GM21825 (cell line): ENCODE measurements at regions not wholly inside any gene's neighbourhood (a gene's known extent, or its start where the extent isn't known, plus 50 kb on each side); places are given as distances from the start of the nearest gene placed in this dataset.

Experiments
- ATAC-seq: cut with Tn5 transposase; IDR thresholded peaks from one replicate; pipeline ENCODE4 v1.9.1; 2021; ENCODE audit warnings: mild to moderate bottlenecking, moderate library complexity; ENCODE audit not compliant: unreplicated experiment

DNA sequence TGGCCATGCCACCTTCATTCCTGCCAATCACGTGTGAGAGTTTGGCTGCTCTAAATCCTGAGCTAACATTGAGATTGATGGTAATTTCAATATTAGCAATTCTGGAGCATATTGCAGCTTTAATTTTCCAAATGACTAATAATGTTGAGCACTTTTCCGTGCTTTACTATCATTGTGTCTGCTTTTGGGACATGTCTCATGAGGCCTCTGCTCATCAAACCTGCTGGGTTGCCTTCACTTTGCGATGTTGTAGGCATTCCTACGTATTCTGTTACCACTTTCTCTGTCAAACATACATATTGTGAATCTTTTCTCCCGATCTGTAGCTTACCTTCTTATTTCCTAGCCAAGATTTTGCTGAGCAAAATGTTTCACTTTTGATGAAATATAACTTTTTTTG lies 466.6 kb downstream of the GALR1 start:
- ATAC-seq: no peak

DNA sequence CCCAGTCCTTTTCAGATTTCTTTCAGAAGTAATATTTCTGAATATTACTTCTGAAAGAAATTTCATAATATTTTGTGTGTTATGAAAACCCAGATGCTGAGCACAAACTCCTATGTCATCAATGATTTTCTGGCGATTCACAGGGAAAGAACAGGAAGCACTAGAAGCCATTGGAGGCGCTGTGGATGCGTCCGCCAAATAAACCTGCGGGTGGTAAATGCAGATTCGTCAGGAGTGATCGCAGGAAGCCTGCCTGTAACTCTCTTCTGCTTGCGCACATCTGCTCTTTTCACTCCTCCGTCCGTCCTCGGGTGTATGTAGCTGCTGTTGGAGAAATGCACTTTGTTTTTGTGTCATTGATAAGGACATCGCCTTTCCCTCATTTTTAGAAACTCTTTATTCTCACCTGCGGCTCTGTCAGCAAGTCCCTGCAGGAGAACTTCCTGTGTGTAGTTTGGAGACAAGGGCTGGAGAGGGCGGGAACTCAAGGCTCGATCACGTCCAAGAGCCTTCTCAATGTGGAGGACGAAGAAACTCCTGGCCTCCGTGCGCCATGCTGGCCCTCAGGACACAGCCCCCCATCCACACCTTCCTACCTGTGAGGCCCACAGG lies 483.8 kb downstream of the GALR1 start:
- ATAC-seq: no peak

DNA sequence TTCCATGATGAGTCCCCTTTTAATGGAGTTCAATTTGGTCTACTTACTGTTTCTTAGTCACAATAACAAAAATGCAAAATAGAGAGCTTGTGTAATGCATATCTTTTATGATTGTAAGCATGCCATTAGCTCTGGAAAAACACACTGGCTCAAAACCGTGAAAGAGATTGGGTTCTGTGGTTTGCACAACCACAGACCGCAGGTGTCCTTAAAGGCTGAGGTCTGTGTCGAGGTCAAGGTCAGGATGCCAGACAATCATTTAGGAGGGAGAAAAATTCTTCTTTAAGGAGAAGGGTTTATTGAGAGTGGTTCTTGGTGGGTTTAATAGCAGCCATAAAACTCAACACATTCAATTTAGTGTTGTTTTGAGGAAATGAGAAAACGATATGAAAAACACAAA lies 487.2 kb downstream of the GALR1 start:
- ATAC-seq: no peak

DNA sequence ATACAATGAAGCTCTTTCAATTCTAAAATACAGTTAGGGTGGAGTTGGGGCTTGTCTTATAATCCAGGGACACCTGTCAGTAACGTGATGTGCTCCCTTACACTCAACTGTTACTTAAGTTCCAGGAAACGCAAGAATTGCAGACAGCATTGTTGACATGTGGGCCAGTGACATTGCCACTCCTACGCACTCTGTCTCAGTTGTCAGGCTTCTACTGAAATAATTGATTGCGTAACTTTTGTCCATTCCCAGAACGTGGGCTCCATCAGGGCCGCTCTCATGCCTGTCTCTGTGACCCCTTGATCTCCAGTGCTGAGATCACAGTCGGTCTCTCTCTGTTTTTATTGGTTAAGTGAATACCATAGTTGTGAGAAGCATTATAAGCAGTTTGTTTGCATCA lies 487.8 kb downstream of the GALR1 start:
- no peak for ATAC-seq

DNA sequence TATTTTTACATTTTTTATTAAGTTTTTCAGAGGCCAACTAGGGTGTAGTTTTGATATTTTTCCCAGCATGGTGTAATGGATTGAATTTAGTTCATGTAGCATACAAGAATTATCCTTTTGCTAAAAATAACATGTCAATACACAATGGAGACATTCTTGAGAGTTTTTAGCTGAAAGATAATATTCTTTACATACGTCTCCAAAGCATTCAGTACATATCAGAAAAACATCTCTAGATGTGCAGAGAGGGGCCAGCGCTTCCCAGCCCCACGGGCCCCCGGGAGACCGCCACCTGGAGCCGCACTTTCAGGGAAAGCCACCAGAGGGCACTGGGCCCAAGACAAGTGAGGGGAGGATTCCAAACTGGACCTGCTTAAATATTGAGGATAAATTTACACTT lies 499.4 kb downstream of the GALR1 start:
- ATAC-seq: no peak

DNA sequence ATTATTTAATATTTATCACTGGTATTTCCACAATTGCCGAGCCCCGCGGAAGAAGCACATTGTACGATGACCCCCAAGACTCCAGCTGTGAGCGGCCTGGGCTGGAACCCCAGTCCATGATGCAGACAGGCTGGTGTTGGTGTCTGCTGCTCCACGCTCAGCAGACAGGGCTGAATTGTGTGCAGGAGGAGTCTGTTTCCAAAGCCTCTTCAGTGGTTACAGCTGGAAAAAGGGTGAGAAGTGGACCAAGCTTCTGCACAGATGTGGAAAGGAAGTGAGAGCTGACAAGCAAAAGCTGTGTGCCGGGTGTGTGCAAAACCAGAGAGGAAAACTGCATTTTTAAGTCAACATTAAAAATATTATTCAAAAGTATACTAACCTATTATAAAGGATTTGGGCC lies 500.4 kb downstream of the GALR1 start:
- no peak for ATAC-seq

DNA sequence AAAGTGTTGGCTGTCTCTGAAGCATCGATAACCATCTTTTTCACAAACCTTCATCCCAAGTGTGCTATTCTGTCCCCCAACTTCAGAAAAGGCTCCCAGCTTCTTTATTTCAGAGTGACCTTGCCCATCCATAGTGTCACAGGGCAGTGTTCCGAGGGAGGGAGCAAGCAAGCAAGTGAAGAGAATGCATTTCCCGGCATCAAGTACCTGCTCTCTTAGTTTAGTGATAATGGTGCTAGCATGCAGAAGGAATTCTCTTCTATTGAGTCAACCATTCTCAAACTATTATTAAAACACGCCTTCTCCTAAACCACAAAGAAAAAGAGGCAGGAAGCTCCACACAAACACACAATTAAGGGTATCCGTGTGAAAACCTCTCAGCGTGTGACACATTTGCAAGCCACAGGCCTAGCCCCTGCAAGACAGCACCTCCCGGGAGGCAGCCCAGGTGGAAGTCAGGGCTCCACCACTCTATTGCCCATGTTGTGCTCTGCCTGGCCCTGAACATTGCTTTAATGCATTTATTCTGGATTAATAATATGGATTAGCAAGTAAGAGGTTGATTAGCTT lies 504.9 kb downstream of the GALR1 start:
- no peak for ATAC-seq

DNA sequence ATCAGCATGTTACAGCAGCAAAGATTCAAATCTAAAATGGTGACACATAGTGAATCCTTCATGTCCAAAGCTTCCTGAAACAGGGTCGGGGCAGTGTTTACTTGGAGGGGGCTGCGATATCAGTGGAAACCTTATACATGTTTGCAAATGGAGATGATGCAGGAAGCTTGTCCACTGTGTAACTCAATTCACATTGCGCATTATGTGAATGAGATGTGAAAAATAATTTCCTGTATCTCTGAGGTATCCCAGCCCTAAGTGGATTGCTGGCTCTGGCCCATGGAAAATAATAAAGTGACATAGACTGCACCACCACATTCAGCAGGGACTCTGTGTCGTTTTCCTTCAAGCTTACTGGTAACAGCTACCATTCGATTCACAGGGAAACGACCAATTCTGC lies 505.5 kb downstream of the GALR1 start:
- ATAC-seq: no peak

DNA sequence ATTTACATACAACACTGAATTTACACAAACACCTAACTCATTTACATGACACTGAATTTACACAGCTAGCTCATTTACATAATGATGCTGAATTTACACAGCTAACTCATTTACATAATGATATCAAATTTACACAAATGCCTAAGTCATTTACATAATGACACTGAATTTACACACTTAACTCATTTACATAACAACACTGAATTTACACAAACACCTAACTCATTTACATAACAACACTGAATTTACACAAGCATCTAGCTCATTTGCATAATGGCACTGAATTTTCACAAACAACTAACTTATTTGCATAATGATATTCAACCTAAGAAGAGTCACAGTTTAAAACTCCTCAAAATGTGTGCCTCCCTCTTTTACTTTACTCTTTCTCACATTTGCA lies 511.7 kb downstream of the GALR1 start:
- ATAC-seq: no peak

DNA sequence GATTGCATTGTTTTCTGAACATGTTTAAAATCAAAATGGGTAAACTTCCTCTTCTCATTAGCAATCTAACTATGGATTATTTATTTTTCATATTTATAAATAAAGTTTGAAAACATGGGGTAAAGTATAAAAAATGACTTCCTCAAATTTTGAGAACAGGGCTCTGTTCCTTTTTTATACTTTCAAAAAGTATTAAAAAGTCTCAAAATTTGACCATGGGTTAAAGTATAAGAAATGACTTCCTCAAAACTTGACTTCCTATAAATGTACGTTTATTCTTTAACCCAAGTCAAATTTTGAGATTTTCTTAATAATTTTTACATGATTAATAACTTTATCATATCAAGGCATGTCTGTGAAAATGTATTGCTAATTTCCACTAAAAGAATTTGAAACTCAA lies 512.4 kb downstream of the GALR1 start:
- ATAC-seq: no peak

DNA sequence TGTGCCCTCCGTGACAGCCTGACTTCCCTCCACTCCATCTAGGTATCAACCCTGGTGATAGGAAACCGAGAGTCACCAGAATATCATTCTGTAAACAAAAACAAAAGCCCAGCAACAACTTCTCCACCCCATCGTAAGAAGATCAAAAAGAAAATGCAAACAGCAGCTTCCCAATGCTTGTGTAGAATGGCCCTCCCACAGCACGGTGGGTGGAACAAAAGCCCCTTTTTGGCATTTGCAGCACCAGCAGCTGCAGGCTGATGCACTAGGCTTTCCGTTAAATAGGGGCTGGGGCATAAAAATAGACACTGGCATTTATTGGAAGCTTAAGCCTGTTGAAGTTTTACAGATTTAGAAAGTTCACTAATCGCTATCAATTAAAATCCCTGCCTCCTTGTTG lies 513.0 kb downstream of the GALR1 start:
- no peak for ATAC-seq

DNA sequence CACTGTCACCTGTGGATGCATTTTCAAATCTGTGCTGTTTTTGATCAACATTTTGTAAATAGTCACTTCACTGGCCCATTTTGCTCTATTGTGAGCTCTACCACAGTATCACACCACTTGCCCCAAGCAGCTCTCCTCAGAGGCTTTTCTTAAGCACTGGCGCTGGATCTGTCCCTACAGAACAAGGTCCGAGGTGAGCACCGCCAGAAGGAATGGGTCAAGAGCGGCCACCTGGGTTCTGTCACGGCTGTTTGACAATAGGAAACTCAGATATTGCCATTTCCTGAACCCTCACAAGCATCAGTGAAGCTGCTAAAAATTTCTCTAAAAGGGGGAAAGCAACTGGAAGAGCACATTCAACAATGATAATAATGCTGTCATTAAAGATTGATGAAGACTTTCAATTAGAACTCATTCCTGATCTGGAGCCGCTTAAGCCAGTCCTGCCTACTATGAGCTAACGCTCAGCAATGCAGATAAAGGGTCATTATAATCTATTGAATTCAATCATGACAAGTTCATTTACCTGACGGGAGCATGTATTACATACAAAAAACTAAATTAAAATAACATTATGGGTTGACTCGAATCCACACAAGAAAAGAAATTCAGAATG lies 514.0 kb downstream of the GALR1 start:
- no peak for ATAC-seq

DNA sequence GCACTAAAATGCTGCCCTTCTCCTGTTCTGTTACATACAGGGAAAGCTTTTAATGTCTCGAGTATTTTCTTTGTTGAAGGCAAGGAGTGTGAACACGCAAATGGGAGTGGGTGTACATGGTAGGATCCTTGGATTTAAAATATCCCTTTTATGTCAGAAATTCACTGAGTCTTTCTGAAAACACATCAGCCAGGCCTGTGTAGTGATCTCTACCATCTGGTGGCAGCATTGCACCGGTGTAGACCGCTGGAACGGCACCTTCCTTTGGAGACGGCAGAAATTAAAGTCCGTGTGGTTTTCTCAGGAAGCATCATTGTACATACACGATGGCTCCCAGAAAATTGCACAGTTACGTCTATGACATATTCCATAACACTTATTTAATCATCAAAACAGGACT lies 515.8 kb downstream of the GALR1 start:
- no peak for ATAC-seq

DNA sequence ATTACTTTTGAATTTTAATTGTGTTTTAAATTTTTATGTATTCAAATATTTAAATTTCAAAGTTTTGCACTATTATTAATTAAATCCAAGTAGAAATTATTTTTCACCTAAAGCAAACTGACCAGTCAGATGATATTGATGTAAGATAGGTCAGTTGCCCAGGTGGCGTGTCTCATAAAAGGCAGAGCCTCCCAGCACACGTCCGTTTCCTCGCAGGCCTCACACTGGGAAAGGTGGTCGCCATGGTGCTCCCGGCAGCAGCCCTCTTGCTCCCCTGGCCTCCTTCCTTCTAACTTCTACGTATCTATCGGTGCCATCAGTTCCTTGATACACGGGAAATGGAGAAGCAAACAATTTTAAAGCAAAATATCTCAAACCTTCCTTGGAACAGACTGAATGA lies 516.8 kb downstream of the GALR1 start:
- no peak for ATAC-seq

DNA sequence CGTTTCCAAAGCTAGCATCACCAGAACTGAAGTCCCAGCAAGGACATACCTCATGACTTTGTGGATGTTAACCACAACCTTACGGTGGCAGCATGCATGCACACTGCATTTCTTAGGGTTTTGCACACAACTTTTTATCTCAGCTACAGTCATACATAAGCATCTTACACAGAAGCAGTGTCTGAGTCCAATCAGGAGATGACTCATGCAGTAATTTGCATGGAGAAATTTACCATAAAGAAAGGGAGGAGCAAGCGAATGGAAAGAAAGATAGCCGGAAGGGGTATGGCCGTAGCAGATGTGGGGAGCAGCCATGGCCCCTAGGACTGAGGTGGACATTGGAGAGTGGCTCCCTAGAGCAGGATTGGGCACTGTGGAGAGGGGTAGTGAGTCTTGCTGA lies 522.5 kb downstream of the GALR1 start:
- no peak for ATAC-seq

DNA sequence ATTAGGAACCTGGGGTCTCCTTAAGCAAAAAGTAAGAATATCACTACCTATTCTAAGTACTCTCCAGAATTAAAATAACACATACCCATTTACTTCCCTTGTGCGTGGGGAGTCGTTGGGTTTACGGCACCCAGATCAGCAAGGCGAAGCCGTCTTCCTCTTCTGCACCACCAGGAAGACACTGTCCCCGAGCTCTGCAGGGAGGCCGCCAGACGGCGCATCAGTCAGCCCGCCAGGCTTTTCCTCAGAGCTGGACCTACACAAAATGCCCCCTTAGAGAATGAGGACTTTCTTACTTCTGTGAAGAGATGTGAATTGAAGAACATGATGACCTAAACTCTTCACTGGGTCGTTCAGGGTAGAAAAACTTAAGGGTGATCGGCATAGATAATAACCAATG lies 526.5 kb downstream of the GALR1 start:
- ATAC-seq: no peak

DNA sequence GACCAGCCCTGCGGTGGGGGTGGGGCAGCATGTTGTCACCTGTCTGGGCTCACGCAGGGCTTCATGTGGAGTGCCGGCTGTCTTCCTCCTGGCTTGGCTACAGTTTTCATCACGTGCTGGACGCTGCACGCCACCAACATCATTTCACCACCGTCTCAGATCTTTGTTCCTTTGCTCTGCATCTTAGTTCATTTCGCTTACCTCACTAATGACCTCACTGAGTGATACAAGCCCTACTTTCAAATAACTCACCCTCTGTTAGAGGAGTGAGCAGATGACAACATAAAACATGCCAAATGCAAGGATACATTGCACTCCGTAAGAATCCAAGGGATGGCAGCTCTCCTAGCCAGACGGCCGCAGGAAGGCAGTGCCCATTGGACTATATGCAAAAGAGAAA lies 527.5 kb downstream of the GALR1 start:
- no peak for ATAC-seq

DNA sequence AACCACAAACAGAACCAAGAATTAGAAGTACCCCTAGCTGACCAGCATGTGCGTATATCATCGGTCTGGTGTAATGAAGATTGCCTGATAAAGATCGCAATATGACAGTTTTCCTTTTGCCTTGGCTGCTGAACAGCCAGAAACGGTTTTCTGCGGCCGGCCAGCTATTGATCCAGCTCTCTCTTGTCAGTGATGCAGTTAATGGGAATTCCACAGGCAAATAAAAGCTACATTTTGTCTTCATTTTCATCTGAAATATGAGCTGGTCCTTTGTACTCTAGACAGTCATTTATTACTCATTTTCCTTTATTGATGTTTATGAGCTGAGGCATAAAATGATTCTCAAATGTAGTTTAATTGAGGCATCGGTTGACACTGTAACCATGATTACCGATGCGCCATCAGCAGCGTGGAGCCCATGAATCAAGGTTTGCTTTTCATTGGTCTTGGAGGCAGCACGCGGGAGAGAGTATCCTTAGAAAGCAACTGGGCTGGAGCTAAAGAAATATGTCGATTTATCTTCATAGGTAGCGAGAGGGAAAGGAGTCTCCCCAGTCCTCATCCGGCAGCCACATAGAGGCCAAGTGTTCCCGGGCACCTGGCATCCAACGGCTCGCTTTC lies 535.2 kb downstream of the GALR1 start:
- ATAC-seq: no peak

DNA sequence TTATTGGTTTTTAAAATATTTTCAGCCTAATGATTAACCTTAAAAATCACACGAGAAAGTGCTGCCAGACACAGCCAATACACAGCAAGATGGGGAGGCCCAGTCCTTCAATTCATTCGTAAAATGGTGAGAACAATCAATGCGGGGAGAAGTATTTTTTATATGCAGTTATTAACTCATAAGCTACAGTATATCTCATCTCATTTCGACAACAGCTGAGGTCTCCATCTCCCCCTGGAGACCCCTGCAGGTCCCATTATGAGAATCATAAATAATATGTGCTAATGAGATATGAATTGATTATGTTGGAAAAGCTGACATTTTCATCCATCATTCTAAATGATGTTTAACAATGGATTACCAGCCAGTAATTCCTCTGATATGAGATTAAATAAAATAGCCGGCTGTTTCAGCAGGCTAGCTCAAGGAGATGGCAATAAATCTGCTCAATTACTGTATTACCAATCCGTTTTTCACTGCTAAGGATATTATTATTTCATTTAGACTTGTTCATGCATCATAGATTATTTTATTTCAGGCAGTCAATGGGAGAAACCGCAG lies 535.8 kb downstream of the GALR1 start:
- ATAC-seq: no peak

DNA sequence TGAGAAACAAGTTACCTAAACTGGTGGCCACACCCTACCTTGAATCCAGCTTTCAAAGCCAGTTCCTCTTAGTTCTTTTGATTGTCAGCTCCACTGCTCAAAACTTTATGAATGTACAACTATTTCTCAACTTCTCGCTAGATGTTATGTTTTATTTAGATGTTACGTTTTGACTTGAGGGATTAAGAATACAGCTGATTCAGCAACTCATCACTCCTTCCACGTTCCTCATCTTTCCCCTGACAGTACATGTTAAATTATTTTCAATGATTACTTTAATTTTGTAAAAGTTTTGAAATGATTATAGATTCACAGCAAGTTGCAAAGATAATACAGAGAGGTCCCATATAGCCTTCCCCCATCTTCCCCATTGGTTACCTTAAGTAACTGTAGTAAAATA lies 553.4 kb downstream of the GALR1 start:
- no peak for ATAC-seq

DNA sequence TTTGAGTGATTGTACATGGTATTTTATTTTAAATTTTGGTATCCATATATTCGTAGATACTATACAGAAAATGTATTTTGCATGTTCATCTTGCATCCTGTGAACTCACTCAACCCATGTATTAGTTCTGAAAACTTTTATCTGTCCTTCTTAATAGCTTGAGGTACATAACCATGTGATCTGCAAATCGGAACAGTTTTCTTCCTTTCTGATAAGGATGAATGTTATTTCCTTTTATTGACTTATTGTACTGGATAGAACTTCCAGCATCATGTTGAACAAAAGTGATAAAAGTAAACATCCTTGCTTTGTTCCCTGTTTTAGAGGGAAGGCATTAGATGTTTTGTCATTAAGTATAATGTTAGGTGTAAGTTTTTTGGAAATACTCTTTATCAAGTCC lies 554.7 kb downstream of the GALR1 start:
- no peak for ATAC-seq

DNA sequence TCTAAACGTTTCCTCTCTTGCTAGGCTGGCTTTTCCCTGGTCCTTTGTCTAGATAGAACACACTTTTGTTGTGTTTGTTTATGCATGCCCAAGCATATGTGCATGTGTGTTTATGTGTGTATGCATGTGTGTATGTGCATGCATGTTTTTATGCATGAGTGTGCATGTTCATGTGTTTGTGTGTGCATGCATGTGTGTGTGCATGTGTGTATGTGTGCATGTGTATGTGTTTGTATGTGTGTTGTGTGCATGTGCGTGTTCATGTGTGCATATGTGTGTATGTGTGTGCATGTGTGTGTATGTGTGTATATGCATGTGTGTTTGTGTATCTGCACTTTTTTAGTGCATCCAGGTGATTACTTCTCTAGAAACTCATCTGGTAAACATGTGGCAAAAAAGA lies 558.0 kb downstream of the GALR1 start:
- no peak for ATAC-seq
